NCI-H2081 treated with DMSO at 0.1 percent for 48 hours (cell line): ENCODE measurements at regions not wholly inside any gene's neighbourhood (a gene's known extent, or its start where the extent isn't known, plus 50 kb on each side); places are given as distances from the start of the nearest gene placed in this dataset.

Experiments used
- DNase-seq: peaks from one replicate; lab custom pipeline; 2025; lab: John Stamatoyannopoulos, UW

- no peak for DNase-seq
These were observed 168.3 kb upstream of the TNP1 start for GRCh38 chr2:217028128-217028527.

DNA sequence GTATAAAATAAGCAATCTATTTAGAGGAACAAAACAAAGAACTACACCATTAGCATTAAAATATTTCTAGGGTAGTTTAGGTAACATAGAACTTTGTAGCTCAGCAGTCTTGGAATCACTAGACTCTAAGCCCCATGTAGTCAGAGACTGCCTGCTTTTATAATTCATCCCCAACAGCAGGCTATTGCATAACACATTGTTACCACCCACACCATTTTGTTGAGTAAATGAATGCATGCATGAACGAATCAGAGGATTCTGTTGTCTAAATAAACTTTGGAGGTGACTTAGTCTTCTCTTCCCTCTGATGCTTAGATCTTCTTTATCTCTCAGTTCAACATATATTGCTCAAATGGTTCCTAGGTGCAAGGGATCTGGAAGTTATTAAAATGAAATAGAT, 167.6 kb upstream of the TNP1 start:
- DNase-seq = no peak

GRCh38 chr2:217026569-217026968, 166.7 kb upstream of the TNP1 start:
- DNase-seq = no peak

DNA sequence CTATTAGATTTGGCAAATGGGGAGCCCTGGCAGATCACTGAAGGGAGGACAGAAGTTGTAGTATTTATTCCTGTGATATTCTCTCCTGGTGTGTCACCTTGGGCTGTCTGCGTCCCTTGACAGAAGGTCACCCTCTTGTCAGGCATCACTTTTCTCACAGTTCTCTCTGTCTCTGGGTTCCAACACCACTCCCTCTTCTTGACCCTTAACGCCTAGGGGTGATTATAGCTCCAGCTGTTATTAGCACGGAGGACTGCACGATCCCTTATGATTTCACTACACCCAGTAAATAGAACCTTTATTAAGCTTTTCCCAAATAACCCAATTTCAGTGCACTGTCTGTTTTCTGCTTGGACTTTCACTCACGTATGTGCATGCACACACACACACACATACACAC, 166.3 kb upstream of the TNP1 start:
- DNase-seq = no peak

DNA sequence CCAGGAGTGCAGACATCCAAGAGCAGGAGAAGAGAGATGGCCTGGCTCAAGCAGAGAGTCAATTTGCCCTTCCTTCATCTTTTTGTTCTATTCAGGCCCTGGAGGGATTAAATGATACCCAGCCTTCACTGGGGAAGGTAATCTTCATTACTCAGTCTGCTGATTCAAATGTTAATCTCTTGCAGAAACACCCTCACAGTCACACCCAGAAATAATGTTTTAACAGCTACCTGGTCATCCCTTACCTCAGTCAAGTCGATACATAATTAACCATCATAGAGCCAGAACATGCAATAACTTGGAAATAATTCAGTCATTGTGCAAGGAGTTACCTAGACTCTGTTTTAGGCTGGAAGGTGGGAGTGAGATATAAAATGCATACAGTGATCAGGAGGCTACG, 163.7 kb upstream of the TNP1 start:
- DNase-seq = no peak

GRCh38 chr2:217017456-217018252, 157.8 kb upstream of the TNP1 start:
- no peak for DNase-seq

GRCh38 chr2:217016796-217017419, 157.0 kb upstream of the TNP1 start:
- no peak for DNase-seq

GRCh38 chr2:217014328-217015105, 154.7 kb upstream of the TNP1 start:
- DNase-seq = no peak

GRCh38 chr2:217013926-217014325, 154.1 kb upstream of the TNP1 start:
- no peak for DNase-seq

- DNase-seq = no peak
These were observed 151.7 kb upstream of the TNP1 start for GRCh38 chr2:217011576-217011975.

GRCh38 chr2:217010173-217010572, 150.3 kb upstream of the TNP1 start:
- DNase-seq = no peak

GRCh38 chr2:217008794-217009193, 148.9 kb upstream of the TNP1 start:
- DNase-seq = no peak

- no peak for DNase-seq
These were observed 146.4 kb upstream of the TNP1 start for GRCh38 chr2:217006217-217006616.

- no peak for DNase-seq
These were observed 144.8 kb upstream of the TNP1 start for GRCh38 chr2:217004656-217005055.

- no peak for DNase-seq
These were observed 141.9 kb upstream of the TNP1 start for GRCh38 chr2:217001740-217002139.

- no peak for DNase-seq
These were observed 140.5 kb upstream of the TNP1 start for GRCh38 chr2:217000406-217000805.

GRCh38 chr2:216996279-216996845, 136.5 kb upstream of the TNP1 start:
- no peak for DNase-seq

GRCh38 chr2:216994353-216994854, 134.5 kb upstream of the TNP1 start:
- DNase-seq = no peak

DNA sequence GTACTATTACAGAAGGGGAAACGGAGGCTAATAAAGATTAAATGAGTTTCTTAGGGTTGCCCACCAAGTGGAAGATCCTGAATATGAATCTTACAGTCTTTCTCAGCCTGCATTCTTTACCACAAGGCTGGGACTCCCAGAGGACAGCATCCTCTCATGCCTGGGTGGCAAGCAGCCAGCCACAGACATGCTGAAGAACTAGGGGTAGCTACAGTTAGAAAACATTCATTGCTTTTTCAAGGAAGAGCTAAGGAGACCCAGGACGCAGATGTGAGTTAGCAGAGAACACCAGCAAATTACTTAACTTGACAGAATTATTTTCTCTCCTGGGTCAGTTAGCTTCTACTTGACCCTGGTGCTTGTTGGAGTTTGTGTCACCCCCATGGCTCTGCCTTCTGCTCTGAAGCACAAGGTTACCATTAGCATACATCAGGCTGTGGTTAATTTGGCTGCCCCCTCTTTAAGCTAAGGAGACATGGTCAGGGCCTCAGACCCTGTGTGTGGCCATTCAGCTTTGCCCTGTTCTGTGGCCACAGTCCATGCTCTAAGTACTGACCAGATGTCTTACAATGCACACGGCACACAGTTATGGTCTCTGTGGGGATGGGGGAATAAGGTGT, 132.3 kb upstream of the TNP1 start:
- no peak for DNase-seq

DNA sequence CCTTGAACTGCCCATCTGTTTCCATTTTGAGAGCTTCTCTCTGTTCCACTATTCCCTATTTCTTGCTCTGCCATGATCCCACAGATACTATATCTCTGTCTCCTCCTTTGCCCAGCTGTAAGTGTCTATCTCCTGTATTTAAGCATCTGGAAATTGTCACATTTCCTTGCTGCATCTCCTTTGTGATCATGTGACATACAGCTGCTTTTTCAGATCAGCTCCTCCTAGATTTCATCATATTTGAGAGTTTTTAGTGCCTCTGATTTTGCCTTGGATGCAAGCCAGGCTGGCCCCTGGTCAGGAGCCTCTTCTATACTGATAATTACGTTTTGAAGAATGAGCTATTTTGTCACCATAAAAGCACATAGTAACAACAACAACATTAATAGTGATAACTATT, 131.7 kb upstream of the TNP1 start:
- DNase-seq = no peak

GRCh38 chr2:216989340-216990129, 129.7 kb upstream of the TNP1 start:
- no peak for DNase-seq
